GM18502 (cell line): ENCODE measurements at regions not wholly inside any gene's neighbourhood (a gene's known extent, or its start where the extent isn't known, plus 50 kb on each side); places are given as distances from the start of the nearest gene placed in this dataset.

Experiments used
- ATAC-seq: cut with Tn5 transposase; IDR thresholded peaks from one replicate; pipeline ENCODE4 v1.9.1; 2021; ENCODE audit warnings: mild to moderate bottlenecking; ENCODE audit not compliant: unreplicated experiment, poor library complexity

GRCh38 chrX:4764888-4765287 is 1051.4 kb upstream of the PRKX start:
- ATAC-seq = no peak

GRCh38 chrX:4762196-4762595 is 1048.7 kb upstream of the PRKX start:
- ATAC-seq = no peak

- ATAC-seq = no peak
Observed at GRCh38 chrX:4754878-4755604, 1041.6 kb upstream of the PRKX start.

DNA sequence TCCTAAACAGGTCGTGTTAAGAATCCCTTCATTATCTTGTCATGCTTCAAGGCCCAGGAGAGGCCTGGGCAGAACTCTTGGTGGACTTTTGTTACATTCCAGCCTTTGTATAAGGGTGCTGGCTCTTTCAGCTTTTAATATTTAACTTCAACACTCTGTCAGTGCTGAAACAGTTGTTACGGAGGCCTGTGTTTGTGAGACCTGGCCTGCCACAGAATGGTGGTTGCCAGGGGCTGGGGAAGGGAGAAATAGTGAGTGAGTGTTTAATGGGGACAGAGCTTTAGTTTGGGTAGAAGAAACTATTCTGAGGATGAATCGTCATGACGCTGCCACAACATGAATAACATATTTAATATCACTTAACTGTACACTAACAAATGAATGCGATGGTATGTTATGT is 1027.6 kb upstream of the PRKX start:
- ATAC-seq = no peak

DNA sequence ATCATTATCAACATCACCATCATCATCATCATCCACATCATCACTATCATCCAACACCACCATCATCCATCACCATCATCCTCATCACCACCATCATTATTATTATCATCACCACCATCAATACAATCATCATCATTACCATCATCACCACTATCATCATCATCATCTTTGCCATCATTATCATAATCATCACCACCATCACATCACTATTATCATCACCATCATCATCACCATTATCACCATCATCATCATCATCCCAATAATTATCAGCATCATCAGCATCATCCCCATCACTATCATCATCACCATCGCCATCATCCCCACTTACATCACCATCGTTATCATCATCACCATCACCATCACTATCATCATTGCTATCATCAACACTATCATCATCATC is 1021.9 kb upstream of the PRKX start:
- ATAC-seq = no peak

GRCh38 chrX:4710618-4711433 is 997.4 kb upstream of the PRKX start:
- no peak for ATAC-seq

DNA sequence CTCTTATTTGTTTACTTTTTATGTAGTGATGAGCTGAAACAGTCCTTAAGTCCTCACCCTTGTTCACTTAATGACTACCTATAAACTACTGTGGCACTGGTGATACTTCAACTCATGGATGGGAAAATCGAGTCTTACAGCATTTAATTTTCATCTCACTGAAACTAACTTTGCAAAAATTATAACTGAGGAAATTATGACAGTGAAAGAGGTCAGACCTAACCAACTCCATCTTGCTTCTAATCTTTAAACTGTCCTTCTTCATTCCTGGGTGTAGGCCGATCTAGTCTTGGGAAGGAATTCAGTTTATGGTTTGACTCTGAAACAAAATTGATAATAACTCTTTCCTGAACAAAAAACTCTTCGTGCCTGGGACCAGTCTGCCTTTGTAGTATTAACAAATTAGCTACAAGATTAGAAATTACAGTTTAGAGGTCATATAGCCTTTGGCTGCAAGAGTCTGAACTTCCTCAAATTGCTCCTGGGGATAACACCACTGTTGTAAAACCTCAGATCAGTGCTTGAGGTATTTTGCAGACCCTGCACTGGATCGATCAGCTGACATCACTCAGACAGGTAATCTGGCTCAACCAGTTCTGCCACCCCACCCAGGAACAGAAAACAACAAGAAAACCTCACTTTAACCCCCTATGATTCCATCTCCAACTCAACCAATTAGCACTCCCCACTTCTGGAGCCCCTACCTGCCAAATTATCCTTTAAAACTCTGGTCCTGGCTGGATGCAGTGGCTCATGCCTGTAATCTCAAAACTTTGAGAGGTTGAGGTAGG is 995.7 kb upstream of the PRKX start:
- ATAC-seq = no peak

DNA sequence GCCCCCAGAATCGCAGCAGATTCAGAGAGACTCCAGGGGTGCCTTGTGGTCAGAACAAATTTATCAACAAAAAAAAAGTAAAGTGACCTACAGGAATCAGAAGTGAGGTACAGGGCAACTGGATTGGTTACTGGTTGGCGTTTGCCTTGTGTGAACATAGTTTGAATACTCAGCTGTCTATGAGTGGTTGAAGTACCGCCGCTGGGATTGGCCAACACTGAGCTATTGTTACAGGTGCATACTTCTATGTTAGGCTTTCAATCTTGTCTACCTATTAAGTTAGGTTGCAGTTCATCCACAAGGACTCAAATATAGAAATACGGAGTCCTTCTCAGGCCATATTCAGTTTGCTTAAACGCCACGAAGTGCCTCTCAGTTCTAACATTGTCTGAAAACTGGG is 993.5 kb upstream of the PRKX start:
- no peak for ATAC-seq

- ATAC-seq = no peak
Observed at GRCh38 chrX:4690521-4690920, 977.1 kb upstream of the PRKX start.

- ATAC-seq = no peak
Observed at GRCh38 chrX:4682636-4683035, 969.2 kb upstream of the PRKX start.

GRCh38 chrX:4675686-4676300 is 962.3 kb upstream of the PRKX start:
- ATAC-seq = no peak

GRCh38 chrX:4674028-4674782 is 960.8 kb upstream of the PRKX start:
- ATAC-seq = no peak

DNA sequence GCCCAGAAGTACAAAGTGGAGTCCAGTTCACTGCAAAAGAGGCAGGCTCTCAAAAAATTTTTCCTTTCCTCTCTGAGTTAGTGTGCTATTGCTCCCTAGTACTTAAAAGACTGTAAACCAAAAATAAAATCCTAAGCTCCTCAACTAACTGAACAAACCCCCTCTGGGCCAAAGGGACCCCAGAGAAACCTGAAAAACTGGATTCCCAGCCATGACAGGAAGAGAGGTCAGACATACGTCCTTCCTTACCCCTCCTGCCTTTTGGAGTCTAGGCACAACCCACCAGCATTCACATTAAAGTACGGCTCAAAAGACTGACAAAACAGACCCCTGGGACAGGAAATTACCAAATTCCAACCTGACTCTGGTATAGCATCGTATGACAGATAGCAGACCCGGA is 957.9 kb upstream of the PRKX start:
- ATAC-seq = no peak

DNA sequence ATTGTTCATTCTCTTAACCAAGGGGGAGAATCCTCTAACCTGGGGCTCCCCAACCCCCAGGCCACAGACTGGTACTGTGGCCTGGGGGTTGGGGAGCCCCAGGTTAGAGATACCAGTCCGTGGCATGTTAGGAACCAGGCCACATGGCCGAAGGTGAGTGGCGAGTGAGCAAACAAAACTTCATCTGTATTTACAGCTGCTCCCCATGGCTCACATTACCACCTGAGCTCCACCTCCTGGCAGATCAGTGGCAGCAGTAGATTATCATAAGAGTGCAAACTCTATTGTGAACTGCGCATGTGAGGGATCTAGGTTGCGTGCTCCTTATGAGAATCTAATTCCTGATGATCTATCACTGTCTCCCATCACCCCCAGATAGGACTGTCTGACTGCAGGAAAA is 957.2 kb upstream of the PRKX start:
- ATAC-seq = no peak

DNA sequence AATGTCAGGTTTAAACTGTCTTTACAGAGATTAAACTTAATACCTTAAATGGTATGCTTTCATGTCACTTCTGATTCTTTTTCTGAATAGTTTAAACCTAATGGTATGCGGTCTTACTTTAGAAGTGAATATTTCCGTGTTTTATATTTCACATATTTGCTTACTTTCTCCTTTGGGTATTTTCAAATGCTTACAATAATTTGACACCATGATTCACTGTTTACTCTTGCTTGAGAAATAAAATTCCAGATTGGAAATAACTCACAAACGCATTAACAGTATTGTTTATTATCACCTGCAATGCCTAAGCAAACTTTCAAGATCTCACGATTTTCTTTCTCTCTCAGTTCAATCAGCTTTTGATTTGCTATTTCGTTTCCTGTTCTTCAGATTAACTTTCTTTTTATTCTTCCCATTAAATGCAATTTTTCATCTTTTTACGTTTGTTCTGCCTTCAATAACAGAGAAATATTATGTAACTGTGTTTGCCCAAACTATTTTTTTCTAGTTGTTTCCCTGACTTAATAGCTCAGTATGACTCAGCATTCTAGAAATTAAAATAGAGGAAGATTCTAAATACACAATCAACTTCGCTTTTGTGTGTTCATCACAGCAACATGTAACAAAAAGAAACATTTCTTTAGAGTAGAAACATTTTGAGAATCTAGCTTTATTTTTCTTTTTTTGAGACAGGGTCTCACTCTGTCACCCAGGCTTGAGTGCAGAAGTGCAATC is 955.5 kb upstream of the PRKX start:
- no peak for ATAC-seq

GRCh38 chrX:4663085-4663484 is 949.6 kb upstream of the PRKX start:
- ATAC-seq = no peak

DNA sequence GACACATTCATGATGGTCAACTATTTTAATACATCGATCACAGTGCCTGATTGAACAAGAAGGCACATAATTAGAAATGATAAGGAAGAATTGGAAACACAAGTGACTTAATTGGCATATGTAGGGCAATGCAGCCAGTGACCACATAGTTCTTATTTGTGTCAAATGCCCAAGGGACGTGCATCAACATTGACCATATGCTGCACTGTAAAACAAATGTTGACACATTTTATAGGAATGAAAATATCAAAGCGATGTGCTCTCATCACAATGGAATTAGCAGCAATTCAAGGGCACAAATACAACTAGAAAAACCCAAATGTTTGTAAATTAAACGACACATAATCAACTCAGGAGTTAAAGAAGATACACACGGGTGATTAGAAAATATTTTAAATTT is 948.3 kb upstream of the PRKX start:
- no peak for ATAC-seq

GRCh38 chrX:4656419-4656818 is 943.0 kb upstream of the PRKX start:
- no peak for ATAC-seq

GRCh38 chrX:4655743-4656142 is 942.3 kb upstream of the PRKX start:
- no peak for ATAC-seq
